ENCODE measurements at regions not wholly inside any gene's neighbourhood (a gene's known extent, or its start where the extent isn't known, plus 50 kb on each side); places are given as distances from the start of the nearest gene placed in this dataset.

- TF ChIP-seq ZBTB40 (IDR thresholded peaks at IDR 0.05), result no peak
- no peak for TF ChIP-seq ZBTB40 (CRISPR knock-in tag; IDR thresholded peaks at IDR 0.05)
- TF ChIP-seq STAT5A (IDR thresholded peaks at IDR 0.05; ENCODE audit: borderline replicate concordance, low read length), result no peak
- no peak for TF ChIP-seq ZNF174 (CRISPR knock-in tag; IDR thresholded peaks at IDR 0.05)
- peak; percentile 39; the same call in 1 of the 2 replicates for TF ChIP-seq ZNF395 (CRISPR knock-in tag; IDR thresholded peaks at IDR 0.05)
- no peak for TF ChIP-seq CCNT2 (IDR thresholded peaks at IDR 0.05; ENCODE audit: borderline replicate concordance, extremely low read depth, insufficient read length, low read depth, low read length)
- TF ChIP-seq MBD1 (CRISPR knock-in tag; IDR thresholded peaks at IDR 0.05), result no peak
- peak; percentile 67 for TF ChIP-seq BHLHE40 (IDR thresholded peaks at IDR 0.05; ENCODE audit: low read length)
- no peak for TF ChIP-seq CTBP1 (IDR thresholded peaks at IDR 0.05; ENCODE audit: borderline replicate concordance)
- TF ChIP-seq KDM5B (IDR thresholded peaks at IDR 0.05; ENCODE audit: insufficient replicate concordance, low read depth, low read length), result no peak
- peak; percentile 84 for TF ChIP-seq CREM (IDR thresholded peaks at IDR 0.05; ENCODE audit: low read depth)
- no peak for TF ChIP-seq CEBPG (CRISPR knock-in tag; IDR thresholded peaks at IDR 0.05)
- TF ChIP-seq CEBPG (tag; conservative IDR thresholded peaks at IDR 0.05 in 1 of 2, IDR thresholded peaks at IDR 0.05 in 1 of 2), result no peak
- TF ChIP-seq CBX2 (IDR thresholded peaks at IDR 0.05; ENCODE audit: insufficient read depth, low read length, poor library complexity, severe bottlenecking), result no peak
- TF ChIP-seq PHB (CRISPR knock-in tag; IDR thresholded peaks at IDR 0.05), result no peak
- no peak for TF ChIP-seq KDM4B (IDR thresholded peaks at IDR 0.05; ENCODE audit: borderline replicate concordance in 2 of 2, low read depth in 1 of 2)
These were observed 460.5 kb downstream of the COG6 start (continued) for GRCh38 chr13:40116008-40116407.
